ENCODE measurements at regions not wholly inside any gene's neighbourhood (a gene's known extent, or its start where the extent isn't known, plus 50 kb on each side); places are given as distances from the start of the nearest gene placed in this dataset.

DNA sequence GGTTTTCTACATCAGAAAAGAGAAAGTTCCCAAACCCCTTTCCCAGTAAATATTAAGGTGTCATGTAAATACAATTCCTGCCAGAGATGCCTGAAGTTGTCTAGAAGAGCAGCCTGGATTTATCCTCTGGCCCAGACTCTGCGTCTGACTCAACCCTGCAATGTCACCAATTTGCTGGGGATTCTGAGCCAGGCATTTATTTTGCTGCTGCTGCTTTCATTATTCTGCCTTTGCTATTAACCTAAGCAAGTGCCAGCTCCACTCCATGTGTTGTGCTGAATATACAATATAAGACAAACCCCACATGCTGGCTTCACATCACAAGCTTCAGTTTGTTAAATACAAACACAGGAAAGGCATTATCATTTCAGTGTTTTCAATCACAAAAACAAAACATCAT, 59.1 kb downstream of the ELAPOR2 start:
- Histone ChIP-seq H3K4me3 (no peak overlapping the region), H3K27me3 (no peaks in the 10 kb centered on the region), H3K9me3 (no peaks in the 10 kb centered on the region), H3K36me3 (no peaks in the 10 kb centered on the region), H3K4me1 (peaks cover 0 to 5% (median 2%) of the 10 kb centered on the region in 4 donors), H3K27ac (no peak overlapping the region)
- intact Hi-C loops (cut with DNase I; ENCODE audit: low total_unique reads), result no loop called here
- 72% methylated on average over 1 of the region's 1 CpG; no CpG with 5 or more reads in 1 of the 2 donors for WGBS, 2 donors (ENCODE audit: low coverage in 1 of 2)
- no peak for DNase-seq
- TF ChIP-seq POLR2A (IDR thresholded peaks at IDR 0.05) (no peak), EP300 (IDR thresholded peaks at IDR 0.05; ENCODE audit: low read depth) (no peak), POLR2AphosphoS5 (IDR thresholded peaks at IDR 0.05) (no peak)
- TF ChIP-seq, protein P1, sequence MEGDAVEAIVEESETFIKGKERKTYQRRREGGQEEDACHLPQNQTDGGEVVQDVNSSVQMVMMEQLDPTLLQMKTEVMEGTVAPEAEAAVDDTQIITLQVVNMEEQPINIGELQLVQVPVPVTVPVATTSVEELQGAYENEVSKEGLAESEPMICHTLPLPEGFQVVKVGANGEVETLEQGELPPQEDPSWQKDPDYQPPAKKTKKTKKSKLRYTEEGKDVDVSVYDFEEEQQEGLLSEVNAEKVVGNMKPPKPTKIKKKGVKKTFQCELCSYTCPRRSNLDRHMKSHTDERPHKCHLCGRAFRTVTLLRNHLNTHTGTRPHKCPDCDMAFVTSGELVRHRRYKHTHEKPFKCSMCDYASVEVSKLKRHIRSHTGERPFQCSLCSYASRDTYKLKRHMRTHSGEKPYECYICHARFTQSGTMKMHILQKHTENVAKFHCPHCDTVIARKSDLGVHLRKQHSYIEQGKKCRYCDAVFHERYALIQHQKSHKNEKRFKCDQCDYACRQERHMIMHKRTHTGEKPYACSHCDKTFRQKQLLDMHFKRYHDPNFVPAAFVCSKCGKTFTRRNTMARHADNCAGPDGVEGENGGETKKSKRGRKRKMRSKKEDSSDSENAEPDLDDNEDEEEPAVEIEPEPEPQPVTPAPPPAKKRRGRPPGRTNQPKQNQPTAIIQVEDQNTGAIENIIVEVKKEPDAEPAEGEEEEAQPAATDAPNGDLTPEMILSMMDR (IDR thresholded peaks at IDR 0.05), result no peak
- in situ Hi-C loops (cut with MboI; ENCODE audit: low pct_ligation_motif_present in 1 of 4, low pct_unique_long_range_greater_than_20kb in 1 of 4, low sequenced_read_pairs in 3 of 4), result no loop called here

DNA sequence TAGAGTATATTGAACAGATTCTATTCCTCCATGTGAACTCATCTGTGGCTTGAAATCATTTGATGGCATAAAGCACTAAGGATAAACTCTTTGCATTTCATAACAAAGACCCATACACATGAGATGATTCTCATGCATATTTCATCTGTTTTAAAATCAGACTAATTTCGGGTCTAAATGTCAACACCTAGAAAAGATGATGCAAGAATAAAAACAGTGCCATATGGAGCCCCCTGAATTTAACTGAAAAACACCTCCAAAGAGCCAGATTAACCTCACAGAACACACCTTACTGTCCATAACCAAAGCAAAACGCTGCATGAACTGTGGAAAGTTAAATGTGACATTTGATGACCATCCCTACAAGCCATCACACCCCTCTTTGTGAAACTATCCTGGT, 59.7 kb downstream of the ELAPOR2 start:
- TF ChIP-seq EP300 (IDR thresholded peaks at IDR 0.05; ENCODE audit: low read depth), result no peak
- TF ChIP-seq, protein P1 (IDR thresholded peaks at IDR 0.05), result no peak
- no peak for TF ChIP-seq POLR2A (IDR thresholded peaks at IDR 0.05)
- no peak for TF ChIP-seq POLR2AphosphoS5 (IDR thresholded peaks at IDR 0.05)
- 74 to 78% methylated on average over 2 of the region's 2 CpGs for WGBS, 2 donors (ENCODE audit: low coverage in 1 of 2)
- intact Hi-C loops (cut with DNase I; ENCODE audit: low total_unique reads), result no loop called here

DNA sequence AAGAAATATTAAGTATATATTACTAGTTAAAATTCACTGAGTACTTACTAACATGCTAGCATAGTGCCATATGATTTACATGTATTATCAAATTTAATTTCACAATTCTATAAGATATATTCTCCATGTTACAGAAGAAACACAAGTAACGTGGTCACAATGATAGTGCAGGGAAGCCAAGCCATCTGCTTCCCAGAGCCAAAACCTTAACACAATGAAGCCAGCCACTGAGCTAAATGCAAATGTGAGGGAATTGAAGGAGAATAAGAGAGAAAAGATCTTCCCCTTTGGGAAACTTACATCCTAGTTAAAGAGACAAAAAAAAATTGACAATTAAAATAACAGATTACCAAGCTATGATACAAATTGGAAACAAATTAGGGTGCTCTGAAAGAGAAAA, 63.6 kb downstream of the ELAPOR2 start:
- intact Hi-C loops (cut with DNase I; ENCODE audit: low total_unique reads), result no loop called here
- Histone ChIP-seq H3K4me1 (peaks cover 0 to 10% (median 3%) of the 10 kb centered on the region in 4 donors), H3K27ac (no peak overlapping the region), H3K36me3 (no peaks in the 10 kb centered on the region), H3K9me3 (no peaks in the 10 kb centered on the region), H3K27me3 (no peaks in the 10 kb centered on the region), H3K4me3 (no peak overlapping the region)
- TF ChIP-seq POLR2A (IDR thresholded peaks at IDR 0.05) (no peak), POLR2AphosphoS5 (IDR thresholded peaks at IDR 0.05) (no peak), EP300 (IDR thresholded peaks at IDR 0.05; ENCODE audit: low read depth) (no peak)
- TF ChIP-seq, protein P1 (IDR thresholded peaks at IDR 0.05), result no peak
- in situ Hi-C loops (cut with MboI; ENCODE audit: low pct_ligation_motif_present in 1 of 4, low pct_unique_long_range_greater_than_20kb in 1 of 4, low sequenced_read_pairs in 3 of 4), result no loop called here
- 83 to 86% methylated on average over 1 of the region's 1 CpG for whole genome bisulfite sequencing, 2 donors (ENCODE audit: low coverage in 1 of 2)
- no peak for DNase-seq

More for the DNA sequence above, 59.7 kb downstream of the ELAPOR2 start:
- in situ Hi-C loops (cut with MboI; ENCODE audit: low pct_ligation_motif_present in 1 of 4, low pct_unique_long_range_greater_than_20kb in 1 of 4, low sequenced_read_pairs in 3 of 4), result no loop called here
- H3K27me3 ChIP-seq, result no peaks in the 10 kb centered on the region
- H3K4me1 ChIP-seq, result peaks cover 0 to 5% (median 2%) of the 10 kb centered on the region in 4 donors
- no peak for DNase-seq
- H3K36me3 ChIP-seq, result no peaks in the 10 kb centered on the region
- no peak overlapping the region for H3K27ac ChIP-seq
- no peaks in the 10 kb centered on the region for H3K9me3 ChIP-seq
- no peak overlapping the region for H3K4me3 ChIP-seq

DNA sequence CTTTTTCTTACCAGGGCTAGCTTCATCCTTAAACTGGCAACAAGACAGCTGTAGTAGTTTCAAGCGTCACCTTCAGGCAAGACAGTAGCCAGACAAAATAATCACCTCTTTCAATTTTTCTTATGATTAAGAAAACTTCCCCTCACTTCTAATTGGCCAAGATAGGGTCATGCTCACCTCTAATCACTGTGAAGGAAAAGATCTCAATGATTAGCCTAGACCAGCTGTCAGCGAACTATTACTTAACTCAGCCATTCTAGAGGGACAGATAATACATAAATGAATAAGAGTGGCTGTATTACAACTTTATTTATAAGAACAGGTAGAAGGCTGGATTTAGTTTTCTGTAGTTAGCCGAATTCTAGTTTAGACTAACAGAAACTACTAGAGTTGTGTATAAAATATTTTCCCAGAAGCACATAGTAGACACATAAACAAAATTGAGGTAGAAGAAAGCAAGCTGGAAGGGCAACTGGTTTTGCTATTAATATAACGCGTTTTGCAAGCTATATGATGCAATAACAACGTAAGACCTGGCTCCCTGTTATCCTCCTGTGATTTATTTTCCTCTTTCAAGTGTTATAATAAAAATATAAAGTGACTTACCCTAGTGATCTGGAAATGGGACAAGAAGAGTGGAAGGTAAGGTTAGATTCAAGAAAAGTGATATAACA, 64.3 kb downstream of the ELAPOR2 start:
- 80 to 82% methylated on average over 6 of the region's 6 CpGs for WGBS, 2 donors (ENCODE audit: low coverage in 1 of 2)
- Histone ChIP-seq H3K4me1 (peaks cover 0 to 10% (median 2%) of the 10 kb centered on the region in 4 donors), H3K36me3 (no peaks in the 10 kb centered on the region), H3K27me3 (no peaks in the 10 kb centered on the region), H3K4me3 (no peak overlapping the region), H3K27ac (no peak overlapping the region), H3K9me3 (no peaks in the 10 kb centered on the region)
- intact Hi-C loops (cut with DNase I; ENCODE audit: low total_unique reads), result no loop called here
- TF ChIP-seq EP300 (IDR thresholded peaks at IDR 0.05; ENCODE audit: low read depth), result no peak
- TF ChIP-seq, protein P1 (IDR thresholded peaks at IDR 0.05), result no peak
- TF ChIP-seq POLR2AphosphoS5 (IDR thresholded peaks at IDR 0.05), result no peak
- no peak for TF ChIP-seq POLR2A (IDR thresholded peaks at IDR 0.05)
- no peak for DNase-seq
- in situ Hi-C loops (cut with MboI; ENCODE audit: low pct_ligation_motif_present in 1 of 4, low pct_unique_long_range_greater_than_20kb in 1 of 4, low sequenced_read_pairs in 3 of 4), result no loop called here

All from transverse colon (tissue), 4 donors.